Heart left ventricle (tissue), 16 donors: ENCODE measurements at regions not wholly inside any gene's neighbourhood (a gene's known extent, or its start where the extent isn't known, plus 50 kb on each side); places are given as distances from the start of the nearest gene placed in this dataset.

ENCODE experiments used
- ATAC-seq, 4 donors: fragments of 200-7000 bp; cut with Tn5 transposase; one replicate each; pipeline ENCODE4 v1.9.1; 2020 to 2022; ENCODE audit warnings: moderate library complexity in 4 of 4, mild to moderate bottlenecking in 3 of 4, moderate number of reproducible peaks in 1 of 4
- DNase-seq, 5 donors: peaks; one replicate each; pipeline ENCODE4 v3.0.0-alpha.2; 2020
- H3K27ac ChIP-seq, 12 donors: fragments of 200-600 bp; sonication (generic) in 4 of 12; one replicate each; pipeline versions ENCODE4 v1.5.0 to v1.8.0; 2016 to 2022; ENCODE audit warnings: mild to moderate bottlenecking in 2 of 12
- H3K27me3 ChIP-seq, 9 donors: fragments of 200-600 bp; sonication (generic) in 2 of 9; one replicate each; pipeline versions ENCODE4 v1.5.1 to v1.8.0; 2016 to 2022; ENCODE audit warnings: mild to moderate bottlenecking in 3 of 9
- H3K36me3 ChIP-seq, 9 donors: fragments of 200-600 bp; sonication (generic) in 2 of 9; one replicate each; pipeline versions ENCODE4 v1.5.0 to v1.8.0; 2018 to 2022; ENCODE audit warnings: mild to moderate bottlenecking in 2 of 9
- H3K4me1 ChIP-seq, 12 donors: fragments of 200-600 bp; sonication (generic) in 4 of 12; one replicate each; pipeline versions ENCODE4 v1.5.0 to v1.8.0; 2016 to 2022; ENCODE audit warnings: mild to moderate bottlenecking in 3 of 12
- H3K4me3 ChIP-seq, 12 donors: fragments of 200-600 bp; sonication (generic) in 4 of 12; one replicate each; pipeline versions ENCODE4 v1.5.0 to v1.8.0; 2017 to 2022; ENCODE audit warnings: mild to moderate bottlenecking in 9 of 12, moderate library complexity in 4 of 12
- H3K9me3 ChIP-seq, 12 donors: fragments of 200-600 bp; sonication (generic) in 4 of 12; one replicate each; pipeline versions ENCODE4 v1.5.0 to v1.8.0; 2016 to 2022; ENCODE audit warnings: mild to moderate bottlenecking in 1 of 12
- POLR2A ChIP-seq, 2 donors: fragments of 450-650 bp; IDR thresholded peaks; one replicate each; pipeline ENCODE4 v1.6.1; 2017; ENCODE audit warnings: antibody characterized with exemption in 2 of 2, mild to moderate bottlenecking in 2 of 2, moderate library complexity in 2 of 2
- WGBS, 4 donors: extraction: QIAGEN DNeasy Blood & Tissue Kit in 2 of 4; methylation state at CpG; one replicate each; pipeline versions ENCODE4 v1.1.5 to v1.1.7; 2013 to 2018; 5-methylcytosine and 5-hydroxymethylcytosine counted together
- intact Hi-C, 10 donors: fragments of 100-400 bp; cut with DNase I; formaldehyde crosslinking; loops; one replicate each; pipeline versions ENCODE4 v1.11.1 to v1.14.2; 2022
- TF ChIP-seq, protein P1 (sequence below), 12 donors: fragments of 200-600 bp; sonication (generic) in 4 of 12; IDR thresholded peaks; one replicate each; pipeline versions ENCODE4 v1.5.0 to v1.8.0; 2018 to 2022; ENCODE audit warnings: antibody characterized with exemption in 12 of 12, mild to moderate bottlenecking in 5 of 12
- donor health status: ischemic (EF 13 %, LVEDD 7.1; RV severe dilation, severe dysfunction).
- donor health status: healthy with polysubstance abuse.
- donor health status: DM: no; HTN: yes; CAD: no.
- donor health status: DM: no; HTN: no; CAD: no.
- donor health status: ischemic (EF 25% LVEDD 6.9; RV normal size, moderate dysfunction).
- donor health status: ischemic (EF 25% LVEDD 5.7; RV mildly dilated, moderate dysfunction).
- donor health status: healthy.
- donor health status: DM: yes; HTN: yes; CAD: no.
- donor health status: ischemic (EF 35%, LVEDD 5.7; RV mildly dilated, moderate dysfunction).
- donor health status: nonischemic (EF 11% LVEDD 7.7; RV severe dilation, severe dysfunction).
- donor health status: DM: yes; HTN: yes; CAD: no.
- donor health status: PGD.
- donor health status: ischemic (EF 29% LVEDD 5.4; RV normal size, mild dysfunction).
- donor health status: nonischemic (EF 23%, LVEDD 6.1; RV moderate dilation, normal function).

DNA sequence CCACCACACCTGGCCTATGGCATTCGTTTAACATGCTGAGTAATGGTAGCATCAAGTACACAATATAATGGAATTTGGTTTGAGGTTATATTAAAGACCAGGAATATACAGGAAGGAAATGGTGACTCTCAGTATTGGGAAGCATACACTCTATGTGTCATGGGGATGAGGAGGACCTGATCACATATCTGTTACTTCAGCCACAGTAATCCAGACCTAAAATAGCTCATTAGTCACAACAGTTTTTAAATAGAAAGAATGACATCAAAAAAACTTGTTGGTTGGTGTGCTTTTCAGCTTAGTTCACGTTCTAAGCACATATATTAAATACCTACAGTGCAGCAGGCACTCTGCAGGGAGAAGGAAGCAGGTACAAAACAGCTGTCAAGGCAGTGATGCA is 52.5 kb upstream of the ATP2C1 start:
- no peaks in the 10 kb centered on the region for H3K9me3 ChIP-seq
- 49 to 66% (median 50%) methylated on average over 2 of the region's 2 CpGs for WGBS, 4 donors
- intact Hi-C loops = no loop called here
- H3K36me3 ChIP-seq = no peaks in the 10 kb centered on the region
- H3K27ac ChIP-seq = peak overlapping the region in 9 of 12 donors; percentile 2 to 75 (median 42)
- H3K27me3 ChIP-seq = no peaks in the 10 kb centered on the region
- DNase-seq (no peak), ATAC-seq (peak; percentile 57 to 77 (median 74))
- H3K4me3 ChIP-seq = no peak overlapping the region
- TF ChIP-seq POLR2A (IDR thresholded peaks at IDR 0.05) = no peak
- TF ChIP-seq, protein P1, sequence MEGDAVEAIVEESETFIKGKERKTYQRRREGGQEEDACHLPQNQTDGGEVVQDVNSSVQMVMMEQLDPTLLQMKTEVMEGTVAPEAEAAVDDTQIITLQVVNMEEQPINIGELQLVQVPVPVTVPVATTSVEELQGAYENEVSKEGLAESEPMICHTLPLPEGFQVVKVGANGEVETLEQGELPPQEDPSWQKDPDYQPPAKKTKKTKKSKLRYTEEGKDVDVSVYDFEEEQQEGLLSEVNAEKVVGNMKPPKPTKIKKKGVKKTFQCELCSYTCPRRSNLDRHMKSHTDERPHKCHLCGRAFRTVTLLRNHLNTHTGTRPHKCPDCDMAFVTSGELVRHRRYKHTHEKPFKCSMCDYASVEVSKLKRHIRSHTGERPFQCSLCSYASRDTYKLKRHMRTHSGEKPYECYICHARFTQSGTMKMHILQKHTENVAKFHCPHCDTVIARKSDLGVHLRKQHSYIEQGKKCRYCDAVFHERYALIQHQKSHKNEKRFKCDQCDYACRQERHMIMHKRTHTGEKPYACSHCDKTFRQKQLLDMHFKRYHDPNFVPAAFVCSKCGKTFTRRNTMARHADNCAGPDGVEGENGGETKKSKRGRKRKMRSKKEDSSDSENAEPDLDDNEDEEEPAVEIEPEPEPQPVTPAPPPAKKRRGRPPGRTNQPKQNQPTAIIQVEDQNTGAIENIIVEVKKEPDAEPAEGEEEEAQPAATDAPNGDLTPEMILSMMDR (IDR thresholded peaks at IDR 0.05) = no peak
- peaks cover 0 to 35% (median 10%) of the 10 kb centered on the region in 12 donors for H3K4me1 ChIP-seq

DNA sequence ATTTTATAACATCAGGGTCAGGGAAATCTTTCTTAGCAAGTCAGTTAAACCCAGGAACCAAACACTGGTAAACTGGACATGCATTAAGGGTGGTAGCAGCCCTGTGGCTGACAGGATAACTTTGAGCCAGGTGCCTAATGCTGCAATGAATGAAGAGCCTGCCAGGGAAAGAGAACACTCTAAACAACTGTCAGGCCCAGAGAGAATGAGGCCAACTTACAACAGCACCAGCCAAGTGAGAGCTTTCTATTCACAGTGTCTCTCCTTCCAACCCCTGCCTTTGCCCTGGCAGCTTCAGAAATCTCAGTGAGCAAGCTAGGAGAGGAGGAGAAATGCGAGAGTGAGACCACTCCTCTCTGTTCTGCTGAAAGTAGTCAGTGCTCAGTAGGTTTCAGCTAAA is 50.4 kb upstream of the ATP2C1 start:
- 31 to 56% (median 40%) methylated on average over 1 of the region's 1 CpG for WGBS, 4 donors
- no peak for TF ChIP-seq POLR2A (IDR thresholded peaks at IDR 0.05)
- TF ChIP-seq, protein P1 (IDR thresholded peaks at IDR 0.05) = no peak
- H3K4me1 ChIP-seq = peaks cover 0 to 35% (median 10%) of the 10 kb centered on the region in 12 donors

More for the DNA sequence above, 50.4 kb upstream of the ATP2C1 start:
- Histone ChIP-seq H3K27me3 (no peaks in the 10 kb centered on the region), H3K36me3 (no peaks in the 10 kb centered on the region), H3K4me3 (no peak overlapping the region), H3K27ac (peak overlapping the region in 10 of 12 donors; percentile 7 to 77 (median 62)), H3K9me3 (no peaks in the 10 kb centered on the region)
- ATAC-seq (peak; percentile 80 to 92 (median 86)), DNase-seq (peak in 2 of 5 donors; percentile 38 to 41)
- intact Hi-C loops = no loop called here
